GM12873 (cell line): ENCODE measurements at regions not wholly inside any gene's neighbourhood (a gene's known extent, or its start where the extent isn't known, plus 50 kb on each side); places are given as distances from the start of the nearest gene placed in this dataset.

ENCODE experiments used
- TF ChIP-seq, protein P1 (sequence below): IDR thresholded peaks from 2 replicates; pipeline ENCODE4 v1.5.1; 2012; ENCODE audit warnings: low read depth, mild to moderate bottlenecking, moderate library complexity, low read length, control low read depth; ENCODE audit not compliant: insufficient read depth; ENCODE audit errors: missing control alignments

DNA sequence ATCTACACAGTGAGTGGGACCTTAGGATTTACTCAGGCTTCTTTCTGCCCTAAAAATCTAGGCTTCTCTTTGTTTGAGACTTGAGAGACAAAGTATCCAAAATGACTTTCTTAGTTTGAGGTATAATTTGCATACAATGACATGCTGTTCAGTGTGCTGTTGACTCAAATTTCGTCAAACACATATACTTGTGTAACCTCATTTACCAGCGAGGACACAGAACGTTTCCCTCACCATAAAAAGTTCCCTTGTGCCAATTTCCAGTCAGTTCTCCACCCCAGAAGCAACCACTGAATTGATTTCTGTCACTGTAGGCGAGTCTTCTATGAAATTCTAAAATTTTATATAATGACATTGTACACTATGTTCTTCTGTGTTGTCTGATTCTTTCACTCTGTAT lies 68.0 kb upstream of the MAF start:
- TF ChIP-seq, protein P1, sequence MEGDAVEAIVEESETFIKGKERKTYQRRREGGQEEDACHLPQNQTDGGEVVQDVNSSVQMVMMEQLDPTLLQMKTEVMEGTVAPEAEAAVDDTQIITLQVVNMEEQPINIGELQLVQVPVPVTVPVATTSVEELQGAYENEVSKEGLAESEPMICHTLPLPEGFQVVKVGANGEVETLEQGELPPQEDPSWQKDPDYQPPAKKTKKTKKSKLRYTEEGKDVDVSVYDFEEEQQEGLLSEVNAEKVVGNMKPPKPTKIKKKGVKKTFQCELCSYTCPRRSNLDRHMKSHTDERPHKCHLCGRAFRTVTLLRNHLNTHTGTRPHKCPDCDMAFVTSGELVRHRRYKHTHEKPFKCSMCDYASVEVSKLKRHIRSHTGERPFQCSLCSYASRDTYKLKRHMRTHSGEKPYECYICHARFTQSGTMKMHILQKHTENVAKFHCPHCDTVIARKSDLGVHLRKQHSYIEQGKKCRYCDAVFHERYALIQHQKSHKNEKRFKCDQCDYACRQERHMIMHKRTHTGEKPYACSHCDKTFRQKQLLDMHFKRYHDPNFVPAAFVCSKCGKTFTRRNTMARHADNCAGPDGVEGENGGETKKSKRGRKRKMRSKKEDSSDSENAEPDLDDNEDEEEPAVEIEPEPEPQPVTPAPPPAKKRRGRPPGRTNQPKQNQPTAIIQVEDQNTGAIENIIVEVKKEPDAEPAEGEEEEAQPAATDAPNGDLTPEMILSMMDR: no peak

DNA sequence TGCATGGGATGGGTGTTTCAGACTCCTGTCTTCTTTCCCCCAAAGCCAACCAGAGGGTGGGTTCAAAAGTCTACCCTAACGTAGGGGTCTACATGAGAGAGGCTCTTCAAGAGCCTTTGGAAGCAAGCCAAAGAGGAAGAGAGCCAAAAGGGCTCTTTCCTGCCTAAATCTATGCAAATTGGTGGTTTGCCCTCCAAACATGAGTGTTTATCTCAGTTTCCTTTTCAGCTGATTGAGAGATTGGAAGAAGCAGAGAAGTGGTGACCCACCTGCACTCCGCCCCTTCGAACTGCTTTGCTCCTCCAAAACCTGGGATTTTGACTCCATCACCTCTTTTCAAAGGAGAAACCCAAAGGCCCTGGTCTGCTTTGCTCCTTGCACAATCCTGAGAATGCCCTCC lies 65.4 kb upstream of the MAF start:
- TF ChIP-seq, protein P1: no peak

DNA sequence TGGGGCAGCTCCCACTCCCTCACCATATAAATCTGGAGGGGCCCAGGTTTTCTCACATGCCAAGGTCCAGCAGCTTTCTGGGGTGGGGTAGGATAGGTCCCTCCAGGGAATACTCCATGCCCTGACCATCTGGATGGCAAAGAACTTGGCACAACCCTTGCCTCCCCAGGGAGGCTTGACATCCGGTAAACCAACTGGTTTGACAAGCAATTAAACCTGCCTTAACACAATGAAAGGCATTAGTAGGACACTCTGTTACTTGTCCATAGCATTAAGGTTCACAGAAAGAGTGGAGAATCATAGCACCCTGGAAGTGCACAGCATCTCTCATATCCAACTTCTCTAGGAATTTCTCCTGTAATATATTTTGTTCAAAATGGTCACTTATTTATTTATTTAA lies 63.9 kb upstream of the MAF start:
- TF ChIP-seq, protein P1: no peak

DNA sequence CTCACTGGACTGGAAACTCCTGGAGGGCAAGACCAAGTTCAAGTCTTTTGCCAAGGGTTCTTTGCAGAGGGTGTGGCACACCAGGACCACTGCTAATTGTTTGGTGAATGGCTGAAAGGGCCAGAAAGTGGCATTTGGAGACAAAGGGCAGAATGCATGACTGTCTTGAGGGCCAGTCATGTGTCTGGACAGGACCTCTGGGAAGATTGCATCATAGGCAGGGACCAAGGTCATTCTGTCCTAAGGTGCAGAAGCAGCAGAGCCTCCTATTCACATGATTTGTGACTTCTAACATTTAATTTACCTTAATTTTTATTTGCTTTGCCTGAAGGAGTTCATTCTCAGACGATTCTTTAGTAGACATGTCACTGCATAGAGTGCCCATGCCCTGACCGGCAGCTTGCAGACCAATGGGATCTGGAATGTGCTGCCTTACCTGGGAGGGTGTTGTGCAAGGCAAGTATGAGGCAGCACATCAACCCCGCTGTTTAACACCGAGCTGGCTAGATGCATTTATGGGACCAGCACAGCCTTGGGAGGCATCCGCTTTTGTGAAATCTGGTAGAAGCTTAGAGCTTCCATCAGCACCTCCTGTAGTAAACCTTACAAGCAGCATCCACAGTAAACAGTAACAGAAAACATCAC lies 62.3 kb upstream of the MAF start:
- TF ChIP-seq, protein P1: no peak

DNA sequence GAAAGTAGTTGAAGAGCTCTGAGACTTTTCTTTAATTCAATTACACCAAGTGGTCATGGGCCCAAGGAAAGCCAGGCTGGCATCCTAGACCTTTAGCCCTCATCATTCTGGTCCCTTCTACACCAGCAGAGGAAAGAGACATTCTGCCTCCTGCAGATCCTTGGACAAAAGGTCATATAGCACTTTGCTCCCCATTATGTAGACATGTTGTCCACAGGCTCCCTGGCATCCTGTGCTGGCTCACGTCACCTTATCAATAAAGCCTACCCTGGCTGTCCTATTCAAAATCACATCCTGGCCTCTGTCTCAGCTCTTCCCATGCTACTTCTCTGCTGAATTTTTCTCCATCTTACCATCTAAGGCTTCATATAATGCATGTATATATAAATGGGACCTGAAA lies 61.6 kb upstream of the MAF start:
- TF ChIP-seq, protein P1: no peak

DNA sequence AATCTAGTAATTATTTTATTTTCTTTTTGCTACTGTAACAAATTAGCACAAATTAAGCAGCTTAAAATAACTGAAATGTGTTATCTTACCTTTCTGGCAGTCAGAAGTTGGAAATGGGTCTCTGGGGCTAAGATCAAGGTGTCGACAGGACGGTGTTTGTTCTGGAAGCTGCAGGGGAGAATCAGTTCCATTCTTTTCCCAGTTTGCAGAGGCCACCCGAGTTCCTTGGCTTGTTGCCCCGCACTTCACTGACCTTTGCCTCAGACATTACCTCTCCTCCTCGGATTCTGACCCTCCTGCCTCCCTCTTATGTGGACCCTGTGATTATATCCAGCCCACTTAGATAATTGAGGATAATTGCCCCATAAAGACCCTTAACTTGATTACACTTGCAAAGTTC lies 61.0 kb upstream of the MAF start:
- TF ChIP-seq, protein P1: no peak

DNA sequence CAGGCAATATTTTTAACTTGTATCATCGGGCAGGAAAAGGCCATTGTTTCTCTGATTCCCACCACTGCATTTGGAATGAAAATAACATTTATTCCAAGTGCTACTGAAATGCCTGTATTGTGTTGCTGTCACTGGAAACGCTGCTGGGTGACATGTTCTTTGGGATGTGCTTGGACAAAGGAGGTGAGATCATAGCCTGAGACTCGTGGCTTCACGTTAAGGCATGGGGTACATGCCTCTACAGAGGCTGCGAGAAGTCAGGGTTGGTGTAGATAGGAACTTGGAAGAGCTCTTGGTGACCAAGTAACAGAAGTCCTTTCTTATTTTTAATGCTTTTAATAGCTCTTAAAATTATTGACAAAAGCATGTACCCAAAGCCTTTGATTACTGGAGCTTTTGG lies 58.8 kb upstream of the MAF start:
- TF ChIP-seq, protein P1: no peak
